Kidney (tissue), 13 donors: ENCODE measurements at regions not wholly inside any gene's neighbourhood (a gene's known extent, or its start where the extent isn't known, plus 50 kb on each side); places are given as distances from the start of the nearest gene placed in this dataset.
"Not testable (repeated sequence)": the region's sequence is repeated elsewhere in the genome, so short reads cannot be mapped to it uniquely, and the experiment has no call there.

Experiments
- DNase-seq, 5 donors: peaks; one replicate each; pipeline ENCODE4 v3.0.0-alpha.2; 2013 to 2020
- FAIRE-seq: peaks from 2 replicates; lab custom pipeline; 2012; peaks lifted over from hg19 to GRCh38; lab: Jason Lieb, UNC
- H3K27ac ChIP-seq, 2 donors: one replicate each; pipeline ENCODE4 v1.7.0; 2013; ENCODE audit warnings: low read depth in 2 of 2, low read length in 2 of 2, inconsistent platforms in 1 of 2
- H3K27me3 ChIP-seq: one replicate; pipeline ENCODE4 v1.7.1; 2013; ENCODE audit warnings: low read length, inconsistent platforms; ENCODE audit not compliant: control insufficient read depth, insufficient read depth
- H3K36me3 ChIP-seq, 3 donors: one replicate each; pipeline versions ENCODE4 v1.7.0 to v1.7.1; 2013; ENCODE audit warnings: low read length in 3 of 3, control low read depth in 1 of 3, inconsistent platforms in 1 of 3; ENCODE audit not compliant: insufficient read depth in 3 of 3, control insufficient read depth in 2 of 3
- H3K4me1 ChIP-seq, 3 donors: one replicate each; pipeline versions ENCODE4 v1.7.0 to v1.7.1; 2013; ENCODE audit warnings: low read length in 3 of 3, inconsistent platforms in 1 of 3, low read depth in 1 of 3; ENCODE audit not compliant: control insufficient read depth in 2 of 3, insufficient read depth in 2 of 3
- H3K4me3 ChIP-seq, 3 donors: one replicate each; pipeline versions ENCODE4 v1.7.0 to v1.8.1; 2013; ENCODE audit warnings: low read length in 3 of 3, control low read depth in 1 of 3, inconsistent platforms in 1 of 3
- H3K9ac ChIP-seq, 3 donors: one replicate each; pipeline versions ENCODE4 v1.7.0 to v1.7.1; 2013; ENCODE audit warnings: low read length in 3 of 3, control low read depth in 1 of 3, inconsistent platforms in 1 of 3
- H3K9me3 ChIP-seq, 3 donors: one replicate each; pipeline versions ENCODE4 v1.7.0 to v1.7.1; 2013; ENCODE audit warnings: low read length in 3 of 3, control low read depth in 1 of 3, inconsistent platforms in 1 of 3; ENCODE audit not compliant: control insufficient read depth in 2 of 3, insufficient read depth in 1 of 3
- CTCF ChIP-seq: IDR thresholded peaks from 3 replicates; pipeline ENCODE4 v1.5.1; 2012; ENCODE audit warnings: mild to moderate bottlenecking, moderate library complexity, borderline replicate concordance; ENCODE audit not compliant: insufficient read depth; ENCODE audit errors: extremely low read depth
- intact Hi-C: fragments of 100-400 bp; cut with DNase I; formaldehyde crosslinking; loops from one replicate; pipeline ENCODE4 v1.11.1; 2022
- donor health status: control.
- donor health status: control.
- donor health status: control.
- donor health status: control.
- donor health status: control.
- donor health status: DM: yes; HTN: yes; CAD: no.
- donor health status: Normal renal cell carcinoma (clear cell type).

GRCh38 chr3:110318108-110318507, 753.5 kb upstream of the NECTIN3 start:
- no peak overlapping the region for H3K4me3 ChIP-seq
- no peak overlapping the region for H3K27ac ChIP-seq
- H3K9ac ChIP-seq = no peak overlapping the region
- no peaks in the 10 kb centered on the region for H3K9me3 ChIP-seq
- TF ChIP-seq CTCF = no peak
- no peaks in the 10 kb centered on the region for H3K4me1 ChIP-seq
- H3K27me3 ChIP-seq = no peaks in the 10 kb centered on the region
- DNase-seq (no peak), FAIRE-seq (no peak)
- intact Hi-C loops = no loop called here
- no peaks in the 10 kb centered on the region for H3K36me3 ChIP-seq

- Histone ChIP-seq H3K36me3 (no peaks in the 10 kb centered on the region), H3K27me3 (no peaks in the 10 kb centered on the region), H3K27ac (no peak overlapping the region), H3K4me3 (no peak overlapping the region), H3K4me1 (no peaks in the 10 kb centered on the region), H3K9ac (no peak overlapping the region), H3K9me3 (no peaks in the 10 kb centered on the region)
- intact Hi-C loops = no loop called here
- FAIRE-seq (no peak), DNase-seq (no peak)
- no peak for TF ChIP-seq CTCF
Observed at GRCh38 chr3:110323349-110323748, 748.3 kb upstream of the NECTIN3 start.

- no peak for FAIRE-seq
- no peak for TF ChIP-seq CTCF
- Histone ChIP-seq H3K4me1 (no peaks in the 10 kb centered on the region), H3K9ac (no peak overlapping the region), H3K27ac (no peak overlapping the region), H3K36me3 (no peaks in the 10 kb centered on the region), H3K4me3 (no peak overlapping the region), H3K27me3 (no peaks in the 10 kb centered on the region), H3K9me3 (no peaks in the 10 kb centered on the region)
- no peak for DNase-seq
- intact Hi-C loops = no loop called here
Observed at GRCh38 chr3:110324171-110324705, 747.4 kb upstream of the NECTIN3 start.

GRCh38 chr3:110327870-110328269, 743.7 kb upstream of the NECTIN3 start:
- Histone ChIP-seq H3K4me3 (no peak overlapping the region), H3K9ac (no peak overlapping the region), H3K27ac (no peak overlapping the region), H3K27me3 (no peaks in the 10 kb centered on the region), H3K4me1 (no peaks in the 10 kb centered on the region), H3K36me3 (no peaks in the 10 kb centered on the region), H3K9me3 (no peaks in the 10 kb centered on the region)
- intact Hi-C loops = no loop called here
- no peak for TF ChIP-seq CTCF
- DNase-seq (no peak), FAIRE-seq (no peak)

GRCh38 chr3:110331562-110331961, 740.1 kb upstream of the NECTIN3 start:
- H3K9me3 ChIP-seq, H3K4me3 ChIP-seq, FAIRE-seq, DNase-seq, H3K27me3 ChIP-seq, H3K4me1 ChIP-seq, H3K36me3 ChIP-seq, H3K9ac ChIP-seq, H3K27ac ChIP-seq, intact Hi-C loops: not testable (repeated sequence)
